Activated T-cell treated with anti-CD3 and anti-CD28 coated beads, Interleukin-2, amount 50 U/mL, for 1 hour (primary cell): ENCODE measurements at regions not wholly inside any gene's neighbourhood (a gene's known extent, or its start where the extent isn't known, plus 50 kb on each side); places are given as distances from the start of the nearest gene placed in this dataset.
"Not testable (repeated sequence)": the region's sequence is repeated elsewhere in the genome, so short reads cannot be mapped to it uniquely, and the experiment has no call there.

Experiments
- DNase-seq: peaks from one replicate; pipeline ENCODE4 v3.0.0-alpha.2; 2020

DNA sequence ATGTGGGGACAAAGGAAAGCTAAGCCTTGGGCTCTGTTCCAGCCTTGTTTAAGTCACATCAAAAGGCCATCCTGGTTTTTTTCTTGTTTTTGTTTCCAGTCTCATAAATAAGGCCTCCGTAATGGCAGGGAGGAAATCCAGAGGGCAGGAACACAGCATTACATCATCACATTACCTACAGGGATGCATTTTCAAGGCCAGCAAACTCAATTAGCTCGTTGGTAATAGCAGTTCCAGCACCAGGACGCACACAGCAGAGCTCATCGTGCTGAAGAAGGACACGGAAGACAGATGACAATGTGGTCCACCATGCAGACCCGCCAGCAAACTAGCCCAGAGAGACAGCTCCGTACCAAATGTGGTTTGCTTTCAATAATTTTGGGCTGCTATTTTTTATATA, 1209.2 kb downstream of the TYW1 start:
- DNase-seq, result no peak

DNA sequence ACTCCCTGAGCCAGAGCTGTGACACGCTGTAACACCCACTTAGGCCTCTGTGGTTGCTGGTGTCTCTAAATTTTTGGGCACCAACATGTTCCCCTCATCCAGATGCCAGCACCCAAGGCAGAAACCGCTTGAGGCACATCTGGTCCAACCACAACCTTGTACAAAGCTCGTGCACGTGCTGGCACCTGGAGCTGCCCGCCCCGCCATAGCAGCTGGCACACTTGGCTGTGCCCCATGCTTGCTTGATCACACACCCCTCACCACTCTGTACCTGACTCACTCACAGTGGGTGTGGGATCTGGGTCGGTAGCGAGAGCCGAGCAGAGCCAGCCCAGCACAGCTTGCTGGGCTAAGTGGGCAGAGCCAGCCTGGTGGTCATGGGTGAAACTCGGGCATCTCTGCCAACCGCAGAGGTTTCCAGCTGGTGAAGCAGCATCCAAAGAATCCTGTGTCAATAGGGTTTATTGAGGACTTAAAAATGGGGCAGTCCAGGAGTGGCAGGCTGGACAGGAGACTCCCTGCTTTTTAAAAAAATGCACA, 1210.4 kb downstream of the TYW1 start:
- DNase-seq, result no peak

DNA sequence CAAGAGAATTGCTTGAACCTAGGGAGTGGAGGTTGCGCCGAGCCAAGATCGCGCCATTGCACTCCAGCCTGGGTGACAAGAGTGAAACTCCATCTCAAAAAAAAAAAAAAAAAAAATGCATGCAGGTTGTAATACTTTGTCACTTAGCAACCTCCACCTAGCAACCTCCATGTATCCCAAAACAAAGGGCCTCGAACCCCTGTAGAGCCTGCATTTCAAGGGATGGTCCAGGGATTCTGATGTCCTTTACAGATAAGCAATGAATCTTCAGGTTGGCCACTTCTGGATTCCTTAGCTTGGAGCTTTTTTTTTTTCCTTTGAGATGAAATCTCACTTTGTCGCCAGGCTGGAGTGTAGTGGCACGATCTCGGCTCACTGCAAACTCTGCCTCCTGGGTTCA, 1211.0 kb downstream of the TYW1 start:
- no peak for DNase-seq

DNA sequence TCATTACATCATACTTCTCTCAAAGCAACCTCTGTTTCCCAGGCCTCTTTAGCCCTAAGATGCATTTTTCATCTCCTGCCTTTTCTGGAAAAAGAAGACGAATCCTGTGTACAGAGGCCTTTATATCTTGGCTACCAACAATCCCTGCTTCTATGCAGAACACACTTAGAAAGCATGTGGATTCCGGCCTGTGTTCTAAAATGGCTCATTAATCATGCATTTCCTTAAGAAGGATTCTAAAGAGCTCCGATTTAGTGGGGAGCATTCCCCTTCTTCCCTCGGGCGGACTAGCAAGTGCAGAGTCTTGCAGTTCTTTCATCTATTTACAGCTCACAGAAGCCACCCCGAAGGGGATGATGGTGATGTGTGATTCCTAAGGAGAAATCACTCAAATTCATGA, 1212.9 kb downstream of the TYW1 start:
- DNase-seq, result no peak

DNA sequence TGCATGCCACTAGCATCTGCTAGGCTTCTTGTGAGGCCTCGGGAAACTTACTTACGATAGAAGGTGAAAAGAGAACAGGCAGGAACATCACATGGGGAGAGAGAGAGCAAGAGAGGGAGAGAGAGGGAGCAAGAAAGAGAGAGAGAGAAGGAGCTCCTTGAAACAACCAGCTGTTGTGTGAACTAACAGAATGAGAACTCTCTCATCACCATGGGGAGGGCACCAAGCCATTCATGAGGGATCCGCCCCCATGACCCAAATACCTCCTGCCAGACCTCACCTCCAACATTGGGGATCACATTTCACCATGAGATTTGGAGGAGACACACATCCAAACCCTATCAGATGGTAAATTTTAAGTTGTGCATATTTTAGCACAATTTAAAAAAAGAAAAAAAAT, 1217.2 kb downstream of the TYW1 start:
- no peak for DNase-seq

DNA sequence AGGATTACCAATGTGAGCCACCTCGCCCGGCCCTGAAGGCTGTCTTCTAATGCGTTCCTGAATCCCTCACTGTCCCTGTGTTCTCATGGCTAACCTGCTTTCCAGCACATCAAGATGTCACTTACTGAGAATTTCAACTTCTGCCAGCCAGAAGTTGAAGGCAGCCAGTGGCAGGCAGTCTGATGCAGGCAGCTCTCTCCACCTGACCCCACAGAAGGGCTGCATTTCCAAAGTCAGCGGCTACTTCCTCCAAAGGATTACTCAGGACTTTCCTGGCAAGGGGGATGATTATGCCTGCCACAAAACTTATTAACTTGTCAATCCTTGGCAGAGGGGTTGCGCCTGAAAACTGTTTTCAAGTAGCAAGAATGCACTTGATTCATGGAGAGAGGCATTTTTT, 1219.4 kb downstream of the TYW1 start:
- no peak for DNase-seq

DNA sequence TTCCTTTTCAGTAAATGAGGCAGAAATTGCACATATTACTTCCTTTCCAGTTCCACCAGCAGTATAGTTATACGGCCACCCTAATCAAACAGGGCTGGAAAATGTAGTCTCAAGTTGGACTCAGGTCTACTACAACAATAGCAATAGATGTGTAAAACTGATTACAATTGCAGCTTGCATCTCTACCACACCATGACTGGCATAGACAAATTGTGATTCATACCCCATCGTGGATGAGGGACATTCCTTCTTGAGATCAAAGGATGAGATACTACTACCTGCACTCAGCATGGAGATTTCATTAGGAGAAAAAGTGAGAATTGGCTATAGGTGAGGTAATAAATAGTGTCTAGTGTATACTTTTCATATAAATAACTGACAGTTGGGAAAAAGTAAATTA, 1220.8 kb downstream of the TYW1 start:
- no peak for DNase-seq

DNA sequence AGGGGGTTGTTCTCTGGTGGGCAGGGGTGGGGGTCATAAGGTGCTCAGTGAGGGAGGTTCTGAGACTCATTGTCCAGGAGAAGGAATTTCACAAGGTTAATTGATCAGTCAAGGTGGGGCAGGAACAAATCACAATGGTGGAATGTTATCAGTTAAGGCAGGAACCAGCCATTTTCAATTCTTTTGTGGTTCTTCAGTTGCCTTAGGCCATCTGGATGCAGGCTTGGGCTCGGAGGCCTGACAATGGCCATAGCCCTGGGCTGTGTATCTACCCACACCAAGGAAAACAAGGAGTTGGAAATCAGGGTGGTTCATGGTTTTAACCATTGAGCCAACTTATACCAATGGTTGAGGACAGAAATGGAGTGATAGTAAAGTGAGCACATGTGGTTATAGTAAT, 1221.8 kb downstream of the TYW1 start:
- no peak for DNase-seq

DNA sequence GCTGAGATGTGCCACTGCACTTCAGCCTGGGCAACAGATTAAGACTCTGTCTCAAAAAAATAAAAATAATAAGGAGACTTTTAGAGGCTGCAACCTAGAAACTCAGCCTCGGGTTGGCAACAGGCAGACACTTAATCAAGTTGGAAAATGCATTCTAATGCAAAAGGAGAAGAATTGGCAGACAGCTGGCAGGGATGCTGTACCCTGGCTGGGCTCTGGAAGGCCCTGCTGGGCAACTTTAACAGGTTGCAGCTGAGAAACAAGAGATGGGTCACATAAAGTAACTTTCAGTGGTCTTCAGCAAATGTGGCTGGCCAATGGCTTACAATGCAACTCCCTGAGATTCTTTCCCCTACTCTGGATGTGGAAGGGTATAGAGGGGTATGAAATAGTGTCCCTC, 1225.7 kb downstream of the TYW1 start:
- no peak for DNase-seq

DNA sequence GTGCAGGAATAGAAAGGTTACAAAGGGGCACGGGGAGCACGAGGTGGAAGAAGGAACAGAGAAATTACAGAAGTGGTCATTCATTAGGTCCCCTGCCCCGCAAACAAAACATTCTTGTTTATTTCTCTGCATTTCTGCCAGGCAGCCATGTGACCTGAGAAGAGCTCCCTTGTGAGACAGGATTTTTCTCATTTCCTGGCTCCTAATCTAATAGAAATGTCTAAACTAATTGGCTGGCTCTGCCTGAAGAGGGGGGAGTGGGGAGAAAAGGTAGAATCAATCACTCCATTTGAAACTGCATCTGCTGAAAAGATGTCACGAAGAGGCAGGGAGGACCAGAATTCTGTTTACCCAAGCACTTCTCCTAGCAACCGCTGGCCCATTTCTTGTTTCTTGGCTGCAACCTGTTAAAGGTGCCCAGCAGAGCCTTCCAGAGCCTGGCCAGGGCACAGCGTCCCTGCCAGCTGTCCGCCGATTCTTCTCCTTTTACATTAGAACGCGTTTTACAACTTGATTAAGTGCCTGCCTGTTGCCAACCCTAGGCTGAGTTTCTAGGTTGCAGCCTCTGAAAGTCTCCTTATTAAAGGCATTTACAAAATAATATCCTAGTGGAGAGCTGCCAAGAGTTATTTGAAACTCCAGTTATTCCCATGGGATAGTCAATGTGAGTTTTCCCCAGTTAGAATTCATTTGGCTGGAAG, 1227.6 kb downstream of the TYW1 start:
- no peak for DNase-seq

DNA sequence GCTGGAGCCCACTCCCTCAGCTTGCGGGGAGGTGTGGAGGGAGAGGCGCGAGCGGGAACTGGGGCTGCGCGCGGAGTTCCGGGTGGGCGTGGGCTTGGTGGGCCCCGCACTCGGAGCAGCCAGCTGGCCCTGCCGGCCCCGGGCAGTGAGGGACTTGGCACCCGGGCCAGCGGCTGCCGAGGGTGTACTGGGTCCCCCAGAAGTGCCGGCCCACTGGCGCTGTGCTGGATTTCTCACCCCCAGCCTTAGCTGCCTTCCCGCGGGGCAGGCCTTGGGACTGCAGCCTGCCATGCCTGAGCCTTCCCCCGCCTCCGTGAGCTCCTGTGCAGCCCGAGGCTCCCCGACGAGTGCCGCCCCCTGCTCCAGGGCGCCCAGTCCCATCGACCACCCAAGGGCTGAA, 1234.4 kb downstream of the TYW1 start:
- DNase-seq, result not testable (repeated sequence)

DNA sequence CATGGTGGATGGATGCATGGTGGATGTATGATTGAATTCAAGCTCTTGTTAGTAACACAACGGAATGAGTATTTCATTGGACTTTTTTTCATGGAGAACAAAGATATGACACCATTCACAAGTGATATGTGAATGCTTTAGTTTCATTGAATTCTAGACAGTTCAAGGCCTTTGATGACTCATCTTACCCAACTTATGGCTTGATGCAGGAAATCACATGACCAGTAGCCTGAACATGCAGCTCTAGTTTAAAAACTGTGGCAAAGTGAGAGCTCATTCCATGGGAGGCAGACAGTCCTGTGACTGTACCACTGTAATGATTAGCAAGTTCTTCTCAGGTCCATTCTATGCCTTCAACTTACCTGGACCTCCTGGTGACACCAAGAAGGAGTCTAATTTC, 1239.3 kb downstream of the TYW1 start:
- no peak for DNase-seq

DNA sequence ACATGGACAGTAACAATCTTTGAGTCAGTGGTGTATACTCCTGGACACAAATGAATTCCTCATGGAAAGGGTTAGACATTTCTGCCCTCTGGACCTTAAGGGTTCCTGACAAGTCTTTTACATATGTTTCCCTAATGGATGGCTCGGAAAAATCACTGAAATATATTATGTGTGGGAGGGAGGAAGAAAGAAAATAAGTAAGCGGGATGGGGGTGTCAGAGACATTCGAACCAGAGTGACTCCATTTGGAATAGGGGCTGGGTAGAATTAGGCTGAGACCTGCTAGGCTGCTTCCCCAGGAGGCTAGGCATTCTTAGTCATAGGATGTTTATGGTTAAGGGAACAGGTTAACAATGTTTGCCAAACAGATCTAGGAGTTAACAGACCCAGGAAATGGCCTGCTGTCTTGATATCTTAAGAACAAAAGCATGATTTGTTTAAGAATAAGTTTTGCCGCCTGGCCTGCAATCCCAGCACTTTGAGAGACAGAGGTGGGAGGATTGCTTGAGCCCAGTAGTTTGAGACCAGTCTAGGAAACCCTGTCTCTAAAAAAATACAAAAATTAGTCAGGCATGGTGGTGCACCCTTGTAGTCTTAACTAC, 1241.7 kb downstream of the TYW1 start:
- no peak for DNase-seq

DNA sequence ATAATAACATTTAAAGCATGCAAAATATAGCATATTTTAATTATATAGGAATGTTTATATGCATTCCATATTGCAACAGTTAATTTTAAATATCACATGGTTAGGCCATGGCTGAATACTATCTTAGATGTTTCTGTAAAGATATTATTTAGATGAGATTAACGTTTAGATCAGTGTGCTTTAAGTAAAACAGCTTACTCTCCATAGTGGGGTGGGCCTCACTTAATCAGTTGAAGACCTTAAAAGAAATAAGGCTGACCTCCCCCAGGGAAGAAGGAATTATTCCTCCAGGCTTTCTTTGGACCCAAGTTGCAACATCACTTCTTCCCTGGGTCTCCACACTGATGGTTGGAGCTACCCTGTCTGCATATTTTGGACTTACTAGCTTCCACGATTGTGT, 1246.5 kb downstream of the TYW1 start:
- DNase-seq, result no peak

DNA sequence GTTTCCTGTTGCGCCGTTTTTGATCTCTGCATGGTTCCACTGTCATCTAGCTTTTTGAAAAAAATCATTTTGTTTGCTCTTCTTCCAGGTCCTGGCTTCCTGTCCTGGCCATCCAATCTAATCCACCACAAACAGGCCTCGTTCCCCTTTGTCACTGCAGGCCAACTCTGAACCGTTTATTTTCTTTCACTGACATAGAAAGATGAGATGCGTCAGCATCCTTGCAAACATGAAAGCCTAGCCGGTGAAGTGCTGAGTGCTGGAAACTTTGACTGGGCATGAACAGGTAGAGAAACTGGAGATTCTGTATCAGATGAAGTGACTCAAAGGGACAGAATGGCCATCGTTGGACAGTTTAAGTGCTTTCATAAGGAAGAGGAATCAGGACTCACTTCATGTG, 1247.8 kb downstream of the TYW1 start:
- no peak for DNase-seq

DNA sequence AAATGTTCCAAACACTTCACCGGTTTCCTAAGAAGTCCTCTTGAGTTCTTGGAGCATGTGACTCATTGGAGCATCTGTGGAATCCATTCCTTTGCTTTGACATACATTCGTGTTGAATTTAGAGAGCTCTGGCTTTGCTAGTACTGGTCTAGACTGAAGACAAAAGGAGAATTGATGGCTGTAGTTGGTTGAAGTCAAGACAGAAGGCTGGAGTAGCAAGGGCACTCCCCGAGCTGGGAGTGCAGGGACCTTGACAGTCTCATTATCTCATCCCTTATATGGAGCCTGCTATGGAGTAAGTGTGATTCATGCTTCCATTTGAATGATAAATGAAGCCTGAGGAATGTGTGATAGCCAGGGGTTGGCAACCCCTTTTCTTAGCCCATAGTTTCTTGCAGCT, 1249.1 kb downstream of the TYW1 start:
- no peak for DNase-seq

DNA sequence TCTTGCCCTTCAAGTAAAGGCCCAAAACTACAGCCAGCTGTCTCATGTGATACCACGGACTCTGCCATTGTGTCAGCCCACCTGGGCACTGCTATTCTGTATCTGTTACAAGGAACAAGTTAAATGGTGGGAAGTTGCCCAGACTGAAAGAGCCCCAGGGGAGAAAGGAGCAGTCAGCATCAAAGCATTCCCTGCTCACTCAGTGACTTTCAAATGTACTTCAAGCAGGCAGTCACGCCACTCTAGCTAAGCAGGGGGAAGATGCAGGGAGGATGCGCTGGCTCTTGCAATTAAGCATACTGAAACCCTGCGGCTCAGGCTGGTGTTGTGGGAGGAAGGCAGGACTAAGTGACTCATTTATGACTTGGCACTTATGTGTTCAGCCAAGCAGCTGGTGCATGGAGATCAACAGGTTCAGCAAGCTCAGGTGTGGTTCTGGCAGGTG, 1249.6 kb downstream of the TYW1 start:
- DNase-seq, result no peak

DNA sequence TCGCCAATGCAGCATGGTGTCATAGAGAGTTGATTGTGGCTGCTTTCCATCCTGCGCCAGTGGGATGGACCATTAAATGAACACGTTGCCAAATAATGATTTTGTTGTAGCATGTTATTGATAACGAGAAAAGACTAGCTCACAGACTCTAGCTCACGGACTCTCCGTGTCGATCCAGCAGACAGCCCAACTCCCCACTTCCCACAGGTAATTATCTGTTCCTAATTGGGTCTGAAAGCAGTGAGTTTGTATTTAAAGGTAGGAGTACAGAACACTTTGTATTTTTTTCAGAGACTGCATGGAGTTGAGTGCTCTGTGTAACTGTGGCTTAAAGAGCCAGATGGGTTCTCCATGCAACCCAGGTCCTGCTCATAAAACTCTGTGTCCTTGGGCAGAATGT, 1250.5 kb downstream of the TYW1 start:
- DNase-seq, result no peak

DNA sequence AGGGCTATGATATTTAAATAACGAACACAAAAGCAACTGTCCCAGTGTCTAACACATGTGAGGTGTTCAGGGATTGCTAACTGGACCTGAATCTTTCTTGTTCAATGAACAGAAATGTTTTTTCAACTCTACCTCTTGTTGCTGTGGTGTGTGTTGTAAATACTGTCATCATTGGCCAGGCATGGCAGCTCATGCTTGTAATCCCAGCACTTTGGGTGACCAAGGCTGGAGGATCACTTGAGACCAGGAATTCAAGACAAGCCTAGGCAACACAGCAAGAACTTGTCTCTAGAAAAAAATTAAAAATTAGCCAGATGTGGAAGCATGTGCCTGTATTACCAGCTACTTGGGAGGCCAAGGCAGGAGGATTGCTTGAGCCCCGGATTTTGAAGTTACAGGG, 1250.9 kb downstream of the TYW1 start:
- DNase-seq, result no peak

DNA sequence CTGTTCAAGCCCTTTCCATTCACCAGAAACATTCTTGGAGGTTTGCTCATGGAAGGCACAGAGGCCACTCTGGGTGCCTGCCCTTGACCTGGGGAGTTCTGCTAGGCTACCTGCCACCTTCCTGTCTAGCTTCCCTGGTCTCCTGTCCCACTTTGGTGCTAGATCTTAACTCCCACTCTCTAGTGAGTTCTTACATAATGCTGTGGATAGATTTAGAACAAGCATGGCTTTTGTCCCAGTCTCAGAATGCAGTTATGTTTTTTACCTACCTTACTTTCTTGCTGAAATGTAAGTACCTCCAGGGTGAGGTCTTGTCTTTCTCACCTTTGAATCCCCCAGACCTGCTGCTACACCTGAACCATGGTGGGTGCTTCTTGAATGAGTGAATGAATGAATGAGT, 1252.3 kb downstream of the TYW1 start:
- no peak for DNase-seq

DNA sequence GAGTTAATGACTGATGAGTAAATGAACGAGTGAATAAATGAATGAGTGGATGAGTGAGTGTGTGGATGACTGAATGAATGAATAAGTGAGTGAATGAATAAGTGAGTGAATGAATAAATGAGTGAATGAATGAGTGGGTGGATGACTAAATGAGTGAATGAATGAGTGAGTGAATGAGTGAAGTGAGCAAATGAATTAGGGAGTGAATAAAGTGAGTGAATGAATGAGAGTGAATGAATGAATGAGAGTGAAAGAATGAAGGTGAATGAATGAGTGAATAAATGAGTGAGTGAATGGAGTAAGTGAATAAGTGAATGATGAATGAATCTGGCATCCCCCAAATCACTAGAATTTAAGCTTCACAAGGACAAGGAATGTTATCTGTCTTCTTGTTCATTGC, 1253.0 kb downstream of the TYW1 start:
- no peak for DNase-seq

DNA sequence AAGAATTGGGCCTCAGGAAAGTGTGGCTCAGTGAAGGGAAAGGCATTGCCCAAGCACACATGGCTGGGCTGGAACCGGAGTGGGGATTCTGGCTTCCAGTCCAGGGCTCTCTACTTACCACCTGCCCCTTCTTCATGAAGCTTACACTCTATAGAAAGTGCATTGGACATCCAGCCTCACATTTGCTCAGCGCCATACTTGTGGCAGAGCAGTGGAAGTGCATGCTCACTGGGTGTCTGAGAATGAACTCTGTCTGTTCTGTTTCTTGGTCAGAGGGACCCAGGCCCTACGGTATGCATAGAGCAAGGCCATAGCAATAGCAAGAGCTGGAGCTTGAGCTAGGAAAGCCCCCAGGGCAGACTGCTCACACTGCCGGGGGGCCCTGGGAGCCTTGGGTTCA, 1253.5 kb downstream of the TYW1 start:
- no peak for DNase-seq

DNA sequence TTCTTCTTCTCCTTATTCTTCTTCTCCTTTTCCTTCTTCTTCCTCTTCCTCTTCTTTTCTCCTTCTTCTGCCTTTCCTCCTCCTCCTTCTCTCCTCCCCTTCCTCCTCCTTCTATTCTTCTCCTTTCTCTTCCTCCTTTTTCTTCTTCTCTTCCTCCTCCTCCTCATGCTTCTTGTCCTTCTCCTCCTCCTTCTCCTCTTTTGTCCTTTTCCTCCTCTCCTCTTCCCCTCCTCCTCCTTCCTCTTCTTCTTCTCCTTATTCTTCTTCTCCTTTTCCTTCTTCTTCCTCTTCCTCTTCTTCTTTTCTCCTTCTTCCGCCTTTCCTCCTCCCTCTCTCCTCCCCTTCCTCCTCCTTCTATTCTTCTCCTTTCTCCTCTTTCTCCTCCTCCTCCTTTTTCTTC, 1258.2 kb downstream of the TYW1 start:
- not testable (repeated sequence) for DNase-seq

DNA sequence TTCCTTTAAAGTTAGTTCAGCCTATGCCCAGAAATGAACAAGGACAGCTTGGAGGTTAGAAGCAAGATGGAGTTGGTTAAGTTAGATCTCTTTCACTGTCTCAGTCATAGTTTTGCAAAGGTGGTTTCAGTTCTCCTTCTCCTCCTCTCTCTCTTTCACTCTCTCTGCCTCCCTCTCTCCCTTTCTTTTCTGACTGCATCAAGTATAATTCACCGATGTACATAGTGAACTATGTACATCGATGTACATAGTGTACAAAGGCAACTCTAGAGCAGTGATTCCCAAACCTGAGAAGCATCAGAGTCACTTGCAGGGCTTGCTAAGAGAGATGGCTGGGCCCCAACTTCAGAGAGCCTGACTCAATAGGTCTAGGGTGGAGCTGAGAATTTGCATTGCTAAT, 1259.7 kb downstream of the TYW1 start:
- no peak for DNase-seq

DNA sequence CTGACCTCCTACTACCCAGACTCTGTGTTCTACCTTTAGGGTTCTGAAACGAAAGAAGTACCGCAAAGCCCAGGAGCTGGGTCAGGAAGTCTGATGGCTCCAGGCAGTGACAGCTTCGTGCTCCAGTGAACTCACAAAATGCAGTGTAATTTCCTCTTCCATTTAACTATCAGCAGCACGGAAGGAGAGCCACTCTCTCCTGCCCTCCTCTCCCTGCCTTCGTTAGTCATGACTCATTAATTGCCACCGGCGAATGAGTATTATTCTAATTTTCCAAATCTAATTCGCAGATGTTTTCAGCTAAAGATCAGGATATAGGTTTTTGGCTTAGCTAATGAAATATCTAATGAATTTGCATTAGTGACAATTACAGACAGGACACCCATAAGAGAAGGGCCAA, 1262.0 kb downstream of the TYW1 start:
- no peak for DNase-seq
